Testis (tissue), 2 donors: ENCODE measurements at regions not wholly inside any gene's neighbourhood (a gene's known extent, or its start where the extent isn't known, plus 50 kb on each side); places are given as distances from the start of the nearest gene placed in this dataset.

Source experiments
- POLR2A ChIP-seq: fragments of 450-650 bp; IDR thresholded peaks from one replicate; pipeline ENCODE4 v1.6.1; 2017; ENCODE audit warnings: antibody characterized with exemption, mild to moderate bottlenecking, moderate library complexity
- TF ChIP-seq, protein P1 (sequence below), 3 experiments: fragments of 450-650 bp in 2 of 3; fragments of 200-600 bp in 1 of 3; sonication (generic) in 1 of 3; IDR thresholded peaks; one replicate each; pipeline ENCODE4 v1.5.1; 2016 to 2019; ENCODE audit warnings: antibody characterized with exemption in 3 of 3, mild to moderate bottlenecking in 2 of 3, moderate library complexity in 1 of 3

DNA sequence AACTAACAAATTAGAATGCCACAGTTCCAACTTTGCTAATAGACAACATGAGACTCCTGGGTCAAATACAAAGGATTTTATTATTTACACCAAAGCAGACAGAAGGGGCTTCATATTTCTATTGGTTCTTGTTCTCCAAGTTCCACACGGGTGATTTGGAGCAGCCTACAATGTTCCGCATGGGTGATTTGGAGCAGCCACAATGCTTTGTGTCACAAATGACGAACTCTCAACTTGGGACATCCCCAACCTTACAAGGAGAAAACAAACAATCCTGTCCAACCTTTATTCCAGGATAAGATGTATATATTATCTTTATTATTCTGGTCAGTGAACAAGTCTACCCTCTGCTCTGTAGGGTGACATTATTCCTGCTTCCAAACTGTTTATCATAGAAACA, 694.3 kb upstream of the MGAT4C start:
- TF ChIP-seq, protein P1, sequence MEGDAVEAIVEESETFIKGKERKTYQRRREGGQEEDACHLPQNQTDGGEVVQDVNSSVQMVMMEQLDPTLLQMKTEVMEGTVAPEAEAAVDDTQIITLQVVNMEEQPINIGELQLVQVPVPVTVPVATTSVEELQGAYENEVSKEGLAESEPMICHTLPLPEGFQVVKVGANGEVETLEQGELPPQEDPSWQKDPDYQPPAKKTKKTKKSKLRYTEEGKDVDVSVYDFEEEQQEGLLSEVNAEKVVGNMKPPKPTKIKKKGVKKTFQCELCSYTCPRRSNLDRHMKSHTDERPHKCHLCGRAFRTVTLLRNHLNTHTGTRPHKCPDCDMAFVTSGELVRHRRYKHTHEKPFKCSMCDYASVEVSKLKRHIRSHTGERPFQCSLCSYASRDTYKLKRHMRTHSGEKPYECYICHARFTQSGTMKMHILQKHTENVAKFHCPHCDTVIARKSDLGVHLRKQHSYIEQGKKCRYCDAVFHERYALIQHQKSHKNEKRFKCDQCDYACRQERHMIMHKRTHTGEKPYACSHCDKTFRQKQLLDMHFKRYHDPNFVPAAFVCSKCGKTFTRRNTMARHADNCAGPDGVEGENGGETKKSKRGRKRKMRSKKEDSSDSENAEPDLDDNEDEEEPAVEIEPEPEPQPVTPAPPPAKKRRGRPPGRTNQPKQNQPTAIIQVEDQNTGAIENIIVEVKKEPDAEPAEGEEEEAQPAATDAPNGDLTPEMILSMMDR (IDR thresholded peaks at IDR 0.05) = no peak
- TF ChIP-seq POLR2A = no peak
